SK-N-SH (cell line): ENCODE measurements at regions not wholly inside any gene's neighbourhood (a gene's known extent, or its start where the extent isn't known, plus 50 kb on each side); places are given as distances from the start of the nearest gene placed in this dataset.

Source experiments
- CTCF ChIA-PET: fragments of 300-600, 350-600 bp; formaldehyde crosslinking; extraction: SDS; loops from one replicate; lab custom pipeline; 2021; lab: Yijun Ruan, JAX
- POLR2A ChIA-PET: fragments of 350-600 bp; sonication (Branson Sonifier 250); formaldehyde crosslinking; extraction: SDS; loops from one replicate; lab custom pipeline; 2020; ENCODE audit warnings: antibody characterized with exemption, inconsistent platforms; lab: Yijun Ruan, JAX
- DNase-seq: peaks from one replicate; pipeline ENCODE4 v3.0.0; 2012
- H2AFZ ChIP-seq: fragments of 200-600 bp; sonication (generic); 2 replicates; pipeline ENCODE4 v1.8.1; 2016; ENCODE audit warnings: antibody characterized with exemption, mild to moderate bottlenecking, low read depth
- H3F3A ChIP-seq: fragments of 200-600 bp; sonication (generic); replicated peaks from 2 replicates; pipeline ENCODE3; 2016; ENCODE audit warnings: antibody characterized with exemption, mild to moderate bottlenecking; ENCODE audit not compliant: insufficient read depth
- H3K27ac ChIP-seq, 2 experiments: fragments of 200-500 bp in 1 of 2; fragments of 200-600 bp in 1 of 2; sonication (Bioruptor generic) in 1 of 2; sonication (generic), shearing (Covaris generic) in 1 of 2; 2 replicates each; pipeline versions ENCODE4 v1.5.1 to v1.6.1; 2014 to 2016; ENCODE audit warnings: low read depth in 2 of 2, inconsistent platforms in 1 of 2, low read length in 1 of 2, mild to moderate bottlenecking in 1 of 2, mixed read lengths in 1 of 2
- H3K27me3 ChIP-seq: fragments of 200-600 bp; sonication (generic), shearing (Covaris generic); 2 replicates; pipeline ENCODE4 v1.6.1; 2016; ENCODE audit warnings: mixed run types; ENCODE audit not compliant: insufficient read depth
- H3K36me3 ChIP-seq, 2 experiments: fragments of 200-500 bp in 1 of 2; fragments of 200-600 bp in 1 of 2; sonication (Bioruptor generic) in 1 of 2; sonication (generic) in 1 of 2; replicated peaks in 1 of 2; 2 replicates each; pipeline versions ENCODE3 to v1.5.1; 2014 to 2016; ENCODE audit warnings: low read length in 1 of 2, mild to moderate bottlenecking in 1 of 2; ENCODE audit not compliant: insufficient read depth in 2 of 2, control insufficient read depth in 1 of 2
- H3K4me1 ChIP-seq, 2 experiments: fragments of 200-500 bp in 1 of 2; fragments of 200-600 bp in 1 of 2; sonication (Bioruptor generic) in 1 of 2; sonication (generic), shearing (Covaris generic) in 1 of 2; 2 replicates each; pipeline versions ENCODE4 v1.5.1 to v1.6.1; 2014 to 2016; ENCODE audit warnings: low read depth in 1 of 2, low read length in 1 of 2, mixed run types in 1 of 2; ENCODE audit not compliant: insufficient read depth in 2 of 2, control insufficient read depth in 1 of 2
- H3K4me2 ChIP-seq: fragments of 200-600 bp; sonication (generic), shearing (Covaris generic); 2 replicates; pipeline ENCODE4 v1.6.1; 2017; ENCODE audit warnings: mixed run types
- H3K4me3 ChIP-seq, 2 experiments: fragments of 200-500 bp in 1 of 2; fragments of 200-600 bp in 1 of 2; sonication (Bioruptor generic) in 1 of 2; sonication (generic), shearing (Covaris generic) in 1 of 2; 2 replicates each; pipeline versions ENCODE4 v1.5.1 to v1.8.1; 2014 to 2016; ENCODE audit warnings: low read depth in 2 of 2, inconsistent platforms in 1 of 2, low read length in 1 of 2, mild to moderate bottlenecking in 1 of 2, mixed read lengths in 1 of 2, moderate library complexity in 1 of 2
- H3K79me2 ChIP-seq: fragments of 200-600 bp; sonication (generic); 2 replicates; pipeline ENCODE4 v1.8.1; 2017; ENCODE audit warnings: mild to moderate bottlenecking; ENCODE audit not compliant: insufficient read depth
- H3K9ac ChIP-seq: fragments of 200-600 bp; sonication (generic); 2 replicates; pipeline ENCODE4 v1.6.1; 2017; ENCODE audit warnings: mixed run types
- H3K9me2 ChIP-seq: fragments of 200-600 bp; sonication (generic); 2 replicates; pipeline ENCODE4 v1.6.1; 2017; ENCODE audit warnings: mixed run types
- H3K9me3 ChIP-seq: fragments of 200-600 bp; sonication (generic); 2 replicates; pipeline ENCODE4 v1.6.1; 2017; ENCODE audit warnings: mixed run types, mild to moderate bottlenecking, moderate library complexity
- H4K20me1 ChIP-seq: fragments of 200-600 bp; sonication (generic); 2 replicates; pipeline ENCODE4 v1.6.1; 2017; ENCODE audit warnings: mild to moderate bottlenecking, mixed run types; ENCODE audit not compliant: insufficient read depth
- EZH2phosphoT487 ChIP-seq: fragments of 200-600 bp; sonication (generic); IDR thresholded peaks from 2 replicates; pipeline ENCODE4 v1.6.1; 2017; ENCODE audit warnings: low read depth, mixed run types, mild to moderate bottlenecking, antibody characterized with exemption, moderate library complexity, borderline replicate concordance
- MEF2A ChIP-seq: IDR thresholded peaks from 2 replicates; pipeline ENCODE4 v1.4.0; 2012; ENCODE audit warnings: low read depth, borderline replicate concordance
- NFIC ChIP-seq: IDR thresholded peaks from 2 replicates; pipeline ENCODE4 v1.4.0; 2012; ENCODE audit warnings: borderline replicate concordance
- RCOR1 ChIP-seq: fragments of 150-350 bp; IDR thresholded peaks from 2 replicates; pipeline ENCODE4 v1.6.1; 2017; ENCODE audit warnings: antibody characterized with exemption, low read length
- RFX5 ChIP-seq: IDR thresholded peaks from 2 replicates; pipeline ENCODE4 v1.6.1; 2012; ENCODE audit warnings: mild to moderate bottlenecking, improper control_type of control experiment, low read length
- SIN3A ChIP-seq: IDR thresholded peaks from 2 replicates; pipeline ENCODE4 v1.6.1; 2012; ENCODE audit warnings: low read depth, mild to moderate bottlenecking, low read length, moderate library complexity, borderline replicate concordance
- TCF12 ChIP-seq: IDR thresholded peaks from 2 replicates; pipeline ENCODE4 v1.4.0; 2012
- YY1 ChIP-seq: IDR thresholded peaks from 2 replicates; pipeline ENCODE4 v1.4.0; 2012; ENCODE audit warnings: low read depth, mild to moderate bottlenecking
- WGBS: methylation state at CpG from one replicate; pipeline ENCODE4 v1.1.6; 2017; ENCODE audit warnings: low lambda C conversion rate; 5-methylcytosine and 5-hydroxymethylcytosine counted together
- TF ChIP-seq, protein P1 (sequence below): IDR thresholded peaks from 2 replicates; pipeline ENCODE4 v1.6.1; 2012; ENCODE audit warnings: mild to moderate bottlenecking, low read depth, low read length, moderate library complexity
- TF ChIP-seq, protein P2 (sequence below): IDR thresholded peaks from 2 replicates; pipeline ENCODE4 v1.4.0; 2012; ENCODE audit warnings: low read depth
- TF ChIP-seq, protein P3 (sequence below): fragments of 200-600 bp; sonication (generic); IDR thresholded peaks from 2 replicates; pipeline ENCODE4 v1.6.1; 2017; ENCODE audit warnings: antibody characterized with exemption, mild to moderate bottlenecking, moderate library complexity
- TF ChIP-seq, protein P4 (sequence below): fragments of 150-350 bp; IDR thresholded peaks from 2 replicates; pipeline ENCODE4 v1.6.1; 2017; ENCODE audit warnings: antibody characterized with exemption, low read length, low read depth, borderline replicate concordance

DNA sequence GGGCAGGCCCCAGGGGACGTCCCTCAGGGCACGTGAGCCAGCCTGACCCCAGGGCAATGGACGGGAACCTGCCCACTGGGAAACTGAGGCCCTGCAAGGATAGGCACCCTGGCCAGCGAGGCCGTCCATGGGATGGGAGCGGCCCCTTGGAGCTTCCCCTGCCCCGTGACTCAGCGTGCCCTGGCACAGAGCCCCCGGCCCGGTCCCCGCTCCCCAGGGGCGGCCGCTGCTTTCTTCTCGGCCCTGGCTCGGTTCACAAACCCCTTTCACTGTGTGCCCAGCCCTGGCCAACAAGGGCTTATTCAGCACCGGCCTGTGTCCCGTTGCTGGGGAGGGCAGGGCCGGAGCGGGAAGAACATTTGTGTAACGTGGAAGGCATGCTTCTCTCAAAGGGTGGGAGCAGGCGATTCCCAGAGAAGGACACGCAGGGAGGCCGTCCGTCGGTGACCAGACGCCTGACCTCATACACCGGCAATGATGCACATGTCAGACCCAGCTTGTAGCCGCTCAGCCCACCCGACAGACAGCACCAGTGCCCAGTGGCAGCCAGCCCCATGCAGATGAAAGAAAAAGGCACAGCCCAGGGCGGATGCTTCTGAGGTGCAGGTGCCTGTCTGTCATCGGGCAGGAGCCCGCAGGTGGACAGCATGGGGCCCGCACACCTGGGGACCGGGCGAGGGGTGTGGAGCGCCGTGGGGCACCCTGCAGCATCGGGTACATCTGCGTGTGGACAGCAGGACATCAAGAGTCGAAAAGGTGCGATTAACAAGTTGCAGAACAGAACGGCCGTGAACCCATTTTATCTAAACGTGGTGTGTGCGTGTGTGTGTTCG lies 94.5 kb downstream of the PDGFA start:
- Histone ChIP-seq H3K9ac (no peak overlapping the region), H3K4me2 (no peak overlapping the region), H3F3A (no peaks in the 10 kb centered on the region), H3K9me2 (no peaks in the 10 kb centered on the region), H2AFZ (no peak overlapping the region), H3K27me3 (peaks cover 5% of the 10 kb centered on the region), H3K27ac (no peak overlapping the region), H3K4me1 (no peaks in the 10 kb centered on the region), H3K9me3 (no peaks in the 10 kb centered on the region), H4K20me1 (no peaks in the 10 kb centered on the region), H3K36me3 (no peaks in the 10 kb centered on the region), H3K4me3 (no peak overlapping the region), H3K79me2 (no peaks in the 10 kb centered on the region)
- TF ChIP-seq, protein P1, sequence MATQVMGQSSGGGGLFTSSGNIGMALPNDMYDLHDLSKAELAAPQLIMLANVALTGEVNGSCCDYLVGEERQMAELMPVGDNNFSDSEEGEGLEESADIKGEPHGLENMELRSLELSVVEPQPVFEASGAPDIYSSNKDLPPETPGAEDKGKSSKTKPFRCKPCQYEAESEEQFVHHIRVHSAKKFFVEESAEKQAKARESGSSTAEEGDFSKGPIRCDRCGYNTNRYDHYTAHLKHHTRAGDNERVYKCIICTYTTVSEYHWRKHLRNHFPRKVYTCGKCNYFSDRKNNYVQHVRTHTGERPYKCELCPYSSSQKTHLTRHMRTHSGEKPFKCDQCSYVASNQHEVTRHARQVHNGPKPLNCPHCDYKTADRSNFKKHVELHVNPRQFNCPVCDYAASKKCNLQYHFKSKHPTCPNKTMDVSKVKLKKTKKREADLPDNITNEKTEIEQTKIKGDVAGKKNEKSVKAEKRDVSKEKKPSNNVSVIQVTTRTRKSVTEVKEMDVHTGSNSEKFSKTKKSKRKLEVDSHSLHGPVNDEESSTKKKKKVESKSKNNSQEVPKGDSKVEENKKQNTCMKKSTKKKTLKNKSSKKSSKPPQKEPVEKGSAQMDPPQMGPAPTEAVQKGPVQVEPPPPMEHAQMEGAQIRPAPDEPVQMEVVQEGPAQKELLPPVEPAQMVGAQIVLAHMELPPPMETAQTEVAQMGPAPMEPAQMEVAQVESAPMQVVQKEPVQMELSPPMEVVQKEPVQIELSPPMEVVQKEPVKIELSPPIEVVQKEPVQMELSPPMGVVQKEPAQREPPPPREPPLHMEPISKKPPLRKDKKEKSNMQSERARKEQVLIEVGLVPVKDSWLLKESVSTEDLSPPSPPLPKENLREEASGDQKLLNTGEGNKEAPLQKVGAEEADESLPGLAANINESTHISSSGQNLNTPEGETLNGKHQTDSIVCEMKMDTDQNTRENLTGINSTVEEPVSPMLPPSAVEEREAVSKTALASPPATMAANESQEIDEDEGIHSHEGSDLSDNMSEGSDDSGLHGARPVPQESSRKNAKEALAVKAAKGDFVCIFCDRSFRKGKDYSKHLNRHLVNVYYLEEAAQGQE = no peak
- TF ChIP-seq, protein P2, sequence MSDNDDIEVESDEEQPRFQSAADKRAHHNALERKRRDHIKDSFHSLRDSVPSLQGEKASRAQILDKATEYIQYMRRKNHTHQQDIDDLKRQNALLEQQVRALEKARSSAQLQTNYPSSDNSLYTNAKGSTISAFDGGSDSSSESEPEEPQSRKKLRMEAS = no peak
- TF ChIP-seq SIN3A (no peak), RFX5 (no peak), RCOR1 (no peak), TCF12 (no peak), EZH2phosphoT487 (no peak)
- TF ChIP-seq, protein P3, sequence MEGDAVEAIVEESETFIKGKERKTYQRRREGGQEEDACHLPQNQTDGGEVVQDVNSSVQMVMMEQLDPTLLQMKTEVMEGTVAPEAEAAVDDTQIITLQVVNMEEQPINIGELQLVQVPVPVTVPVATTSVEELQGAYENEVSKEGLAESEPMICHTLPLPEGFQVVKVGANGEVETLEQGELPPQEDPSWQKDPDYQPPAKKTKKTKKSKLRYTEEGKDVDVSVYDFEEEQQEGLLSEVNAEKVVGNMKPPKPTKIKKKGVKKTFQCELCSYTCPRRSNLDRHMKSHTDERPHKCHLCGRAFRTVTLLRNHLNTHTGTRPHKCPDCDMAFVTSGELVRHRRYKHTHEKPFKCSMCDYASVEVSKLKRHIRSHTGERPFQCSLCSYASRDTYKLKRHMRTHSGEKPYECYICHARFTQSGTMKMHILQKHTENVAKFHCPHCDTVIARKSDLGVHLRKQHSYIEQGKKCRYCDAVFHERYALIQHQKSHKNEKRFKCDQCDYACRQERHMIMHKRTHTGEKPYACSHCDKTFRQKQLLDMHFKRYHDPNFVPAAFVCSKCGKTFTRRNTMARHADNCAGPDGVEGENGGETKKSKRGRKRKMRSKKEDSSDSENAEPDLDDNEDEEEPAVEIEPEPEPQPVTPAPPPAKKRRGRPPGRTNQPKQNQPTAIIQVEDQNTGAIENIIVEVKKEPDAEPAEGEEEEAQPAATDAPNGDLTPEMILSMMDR = no peak
- POLR2A ChIA-PET = no interaction called here
- CTCF ChIA-PET = no interaction called here
- DNase-seq = no peak
- 67% methylated on average over 40 of the region's 46 CpGs for WGBS

DNA sequence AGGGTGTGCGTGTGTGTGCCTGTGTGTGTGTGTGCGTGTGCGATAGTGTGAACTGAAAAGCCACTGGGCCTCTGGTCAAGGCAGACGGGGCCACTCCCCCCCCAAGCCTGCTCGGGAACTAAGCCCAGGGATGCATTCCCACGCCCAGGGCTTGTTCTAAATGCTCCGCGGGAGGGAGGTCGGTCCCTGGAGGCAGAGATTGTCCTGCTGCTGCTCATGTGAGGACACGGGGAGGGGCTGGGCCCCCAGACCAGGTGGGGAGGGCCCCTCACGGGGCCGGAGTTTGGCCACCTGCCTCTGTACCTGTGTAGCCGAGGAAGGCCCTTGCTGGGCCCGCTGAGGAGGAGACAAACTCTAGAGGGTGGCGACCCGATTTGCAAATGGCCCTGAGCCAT lies 93.9 kb downstream of the PDGFA start:
- Histone ChIP-seq H3K27ac (no peak overlapping the region), H3K9me2 (no peaks in the 10 kb centered on the region), H3K4me1 (no peaks in the 10 kb centered on the region), H3K9me3 (no peaks in the 10 kb centered on the region), H3K36me3 (no peaks in the 10 kb centered on the region), H3K79me2 (no peaks in the 10 kb centered on the region), H4K20me1 (no peaks in the 10 kb centered on the region), H3K9ac (no peak overlapping the region), H3F3A (no peaks in the 10 kb centered on the region), H3K4me2 (no peak overlapping the region), H3K27me3 (no peaks in the 10 kb centered on the region; the same call in 1 of the 2 replicates), H2AFZ (no peak overlapping the region), H3K4me3 (no peak overlapping the region)
- no peak for DNase-seq
- POLR2A ChIA-PET = no interaction called here
- WGBS = 50% methylated on average over 13 of the region's 16 CpGs
- CTCF ChIA-PET = no interaction called here
- TF ChIP-seq, protein P3 = no peak
- TF ChIP-seq, protein P4, sequence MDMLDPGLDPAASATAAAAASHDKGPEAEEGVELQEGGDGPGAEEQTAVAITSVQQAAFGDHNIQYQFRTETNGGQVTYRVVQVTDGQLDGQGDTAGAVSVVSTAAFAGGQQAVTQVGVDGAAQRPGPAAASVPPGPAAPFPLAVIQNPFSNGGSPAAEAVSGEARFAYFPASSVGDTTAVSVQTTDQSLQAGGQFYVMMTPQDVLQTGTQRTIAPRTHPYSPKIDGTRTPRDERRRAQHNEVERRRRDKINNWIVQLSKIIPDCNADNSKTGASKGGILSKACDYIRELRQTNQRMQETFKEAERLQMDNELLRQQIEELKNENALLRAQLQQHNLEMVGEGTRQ = no peak
- TF ChIP-seq MEF2A (no peak), NFIC (no peak), YY1 (no peak), RCOR1 (no peak)
- TF ChIP-seq, protein P2 = no peak
